Ishikawa (cell line): ENCODE measurements at regions not wholly inside any gene's neighbourhood (a gene's known extent, or its start where the extent isn't known, plus 50 kb on each side); places are given as distances from the start of the nearest gene placed in this dataset.

Source experiments
- CEBPB ChIP-seq: IDR thresholded peaks from 2 replicates; pipeline ENCODE4 v1.6.1; 2012
- EGR1 ChIP-seq: IDR thresholded peaks from 2 replicates; pipeline ENCODE4 v1.6.1; 2012
- EP300 ChIP-seq: IDR thresholded peaks from 2 replicates; pipeline ENCODE4 v1.6.1; 2012; ENCODE audit warnings: borderline replicate concordance
- FOXM1 ChIP-seq: IDR thresholded peaks from 2 replicates; pipeline ENCODE4 v1.6.1; 2012; ENCODE audit warnings: low read depth, borderline replicate concordance
- TAF1 ChIP-seq: IDR thresholded peaks from 2 replicates; pipeline ENCODE4 v1.6.1; 2012; ENCODE audit warnings: low read depth, mild to moderate bottlenecking
- TEAD4 ChIP-seq: IDR thresholded peaks from 2 replicates; pipeline ENCODE4 v1.6.1; 2012
- TF ChIP-seq, protein P1 (sequence below): IDR thresholded peaks from 2 replicates; pipeline ENCODE4 v1.6.1; 2012
- TF ChIP-seq, protein P2 (sequence below): IDR thresholded peaks from 2 replicates; pipeline ENCODE4 v1.6.1; 2012; ENCODE audit warnings: low read depth, mild to moderate bottlenecking
- TF ChIP-seq, protein P3 (sequence below): IDR thresholded peaks from 2 replicates; pipeline ENCODE4 v1.6.1; 2012

DNA sequence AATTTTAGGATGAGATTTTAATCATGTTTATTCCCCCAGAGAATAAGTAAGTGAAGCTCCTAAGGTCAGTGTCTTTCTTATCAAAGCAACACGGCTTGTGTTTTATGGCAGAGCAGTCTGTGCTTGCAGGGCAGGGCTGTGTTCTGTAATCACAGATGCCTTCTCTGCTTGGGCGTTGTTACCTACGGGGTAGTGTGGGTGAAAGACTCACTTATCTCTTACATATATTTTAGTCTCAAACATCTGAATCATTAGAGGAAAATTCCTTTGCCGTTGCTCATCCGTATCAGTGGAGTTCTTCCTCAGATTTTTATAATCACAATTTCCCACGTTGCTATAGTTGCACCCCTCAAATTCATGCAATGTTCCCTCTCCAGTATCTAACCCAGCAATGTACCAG is 271.7 kb upstream of the MEIS2 start:
- TF ChIP-seq, protein P1, sequence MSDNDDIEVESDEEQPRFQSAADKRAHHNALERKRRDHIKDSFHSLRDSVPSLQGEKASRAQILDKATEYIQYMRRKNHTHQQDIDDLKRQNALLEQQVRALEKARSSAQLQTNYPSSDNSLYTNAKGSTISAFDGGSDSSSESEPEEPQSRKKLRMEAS = no peak
- TF ChIP-seq TAF1 (no peak), EGR1 (no peak), CEBPB (no peak), TEAD4 (no peak), EP300 (no peak), FOXM1 (no peak)
- TF ChIP-seq, protein P2, sequence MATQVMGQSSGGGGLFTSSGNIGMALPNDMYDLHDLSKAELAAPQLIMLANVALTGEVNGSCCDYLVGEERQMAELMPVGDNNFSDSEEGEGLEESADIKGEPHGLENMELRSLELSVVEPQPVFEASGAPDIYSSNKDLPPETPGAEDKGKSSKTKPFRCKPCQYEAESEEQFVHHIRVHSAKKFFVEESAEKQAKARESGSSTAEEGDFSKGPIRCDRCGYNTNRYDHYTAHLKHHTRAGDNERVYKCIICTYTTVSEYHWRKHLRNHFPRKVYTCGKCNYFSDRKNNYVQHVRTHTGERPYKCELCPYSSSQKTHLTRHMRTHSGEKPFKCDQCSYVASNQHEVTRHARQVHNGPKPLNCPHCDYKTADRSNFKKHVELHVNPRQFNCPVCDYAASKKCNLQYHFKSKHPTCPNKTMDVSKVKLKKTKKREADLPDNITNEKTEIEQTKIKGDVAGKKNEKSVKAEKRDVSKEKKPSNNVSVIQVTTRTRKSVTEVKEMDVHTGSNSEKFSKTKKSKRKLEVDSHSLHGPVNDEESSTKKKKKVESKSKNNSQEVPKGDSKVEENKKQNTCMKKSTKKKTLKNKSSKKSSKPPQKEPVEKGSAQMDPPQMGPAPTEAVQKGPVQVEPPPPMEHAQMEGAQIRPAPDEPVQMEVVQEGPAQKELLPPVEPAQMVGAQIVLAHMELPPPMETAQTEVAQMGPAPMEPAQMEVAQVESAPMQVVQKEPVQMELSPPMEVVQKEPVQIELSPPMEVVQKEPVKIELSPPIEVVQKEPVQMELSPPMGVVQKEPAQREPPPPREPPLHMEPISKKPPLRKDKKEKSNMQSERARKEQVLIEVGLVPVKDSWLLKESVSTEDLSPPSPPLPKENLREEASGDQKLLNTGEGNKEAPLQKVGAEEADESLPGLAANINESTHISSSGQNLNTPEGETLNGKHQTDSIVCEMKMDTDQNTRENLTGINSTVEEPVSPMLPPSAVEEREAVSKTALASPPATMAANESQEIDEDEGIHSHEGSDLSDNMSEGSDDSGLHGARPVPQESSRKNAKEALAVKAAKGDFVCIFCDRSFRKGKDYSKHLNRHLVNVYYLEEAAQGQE = no peak
- TF ChIP-seq, protein P3, sequence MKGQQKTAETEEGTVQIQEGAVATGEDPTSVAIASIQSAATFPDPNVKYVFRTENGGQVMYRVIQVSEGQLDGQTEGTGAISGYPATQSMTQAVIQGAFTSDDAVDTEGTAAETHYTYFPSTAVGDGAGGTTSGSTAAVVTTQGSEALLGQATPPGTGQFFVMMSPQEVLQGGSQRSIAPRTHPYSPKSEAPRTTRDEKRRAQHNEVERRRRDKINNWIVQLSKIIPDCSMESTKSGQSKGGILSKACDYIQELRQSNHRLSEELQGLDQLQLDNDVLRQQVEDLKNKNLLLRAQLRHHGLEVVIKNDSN = no peak
